ENCODE measurements at regions not wholly inside any gene's neighbourhood (a gene's known extent, or its start where the extent isn't known, plus 50 kb on each side); places are given as distances from the start of the nearest gene placed in this dataset.
"Not testable (repeated sequence)": the region's sequence is repeated elsewhere in the genome, so short reads cannot be mapped to it uniquely, and the experiment has no call there.

- FAIRE-seq; DNase-seq (ENCODE audit: low spot score in 2 of 2): not testable (repeated sequence)
Observed at GRCh38 chr12:127140864-127141484, 1126.0 kb upstream of the TMEM132C start.

- FAIRE-seq: no peak
- no peak for DNase-seq (ENCODE audit: low spot score in 2 of 2)
Observed at GRCh38 chr12:127143020-127143419, 1124.0 kb upstream of the TMEM132C start.

- no peak for FAIRE-seq
- DNase-seq (ENCODE audit: low spot score in 2 of 2): no peak
Observed at GRCh38 chr12:127144770-127145169, 1122.2 kb upstream of the TMEM132C start.

GRCh38 chr12:127145241-127145928 is 1121.6 kb upstream of the TMEM132C start:
- DNase-seq (ENCODE audit: low spot score in 2 of 2) (no peak), FAIRE-seq (no peak)

GRCh38 chr12:127145929-127146789 is 1120.8 kb upstream of the TMEM132C start:
- peak; percentile 62 to 71 for DNase-seq (ENCODE audit: low spot score in 2 of 2)
- no peak for FAIRE-seq

- no peak for FAIRE-seq
Observed at GRCh38 chr12:127146991-127147718, 1119.8 kb upstream of the TMEM132C start.

GRCh38 chr12:127147724-127148123 is 1119.2 kb upstream of the TMEM132C start:
- no peak for DNase-seq (ENCODE audit: low spot score in 2 of 2)

More at GRCh38 chr12:127146991-127147718, 1119.8 kb upstream of the TMEM132C start:
- no peak for DNase-seq (ENCODE audit: low spot score in 2 of 2)

GRCh38 chr12:127148318-127148717 is 1118.7 kb upstream of the TMEM132C start:
- FAIRE-seq (no peak), DNase-seq (ENCODE audit: low spot score in 2 of 2) (no peak)

More at GRCh38 chr12:127147724-127148123, 1119.2 kb upstream of the TMEM132C start:
- FAIRE-seq: no peak

- no peak for FAIRE-seq
- no peak for DNase-seq (ENCODE audit: low spot score in 2 of 2)
Observed at GRCh38 chr12:127149226-127149964, 1117.6 kb upstream of the TMEM132C start.

GRCh38 chr12:127150028-127150427 is 1116.9 kb upstream of the TMEM132C start:
- FAIRE-seq: no peak
- DNase-seq (ENCODE audit: low spot score in 2 of 2): no peak

- no peak for DNase-seq (ENCODE audit: low spot score in 2 of 2)
- FAIRE-seq: no peak
Observed at GRCh38 chr12:127150479-127150878, 1116.5 kb upstream of the TMEM132C start.

- FAIRE-seq (no peak), DNase-seq (ENCODE audit: low spot score in 2 of 2) (no peak)
Observed at GRCh38 chr12:127150956-127151355, 1116.0 kb upstream of the TMEM132C start.

- DNase-seq (ENCODE audit: low spot score in 2 of 2) (no peak), FAIRE-seq (no peak)
Observed at GRCh38 chr12:127153996-127154395, 1113.0 kb upstream of the TMEM132C start.

GRCh38 chr12:127154830-127155229 is 1112.1 kb upstream of the TMEM132C start:
- FAIRE-seq; DNase-seq (ENCODE audit: low spot score in 2 of 2): not testable (repeated sequence)

- not testable (repeated sequence) for FAIRE-seq; DNase-seq (ENCODE audit: low spot score in 2 of 2)
Observed at GRCh38 chr12:127155935-127156619, 1110.9 kb upstream of the TMEM132C start.

- DNase-seq (ENCODE audit: low spot score in 2 of 2); FAIRE-seq: not testable (repeated sequence)
Observed at GRCh38 chr12:127157501-127158366, 1109.2 kb upstream of the TMEM132C start.

GRCh38 chr12:127158385-127159061 is 1108.4 kb upstream of the TMEM132C start:
- DNase-seq (ENCODE audit: low spot score in 2 of 2) (no peak), FAIRE-seq (no peak)

- DNase-seq (ENCODE audit: low spot score in 2 of 2): no peak
- FAIRE-seq: no peak
Observed at GRCh38 chr12:127161466-127161865, 1105.5 kb upstream of the TMEM132C start.

All from frontal cortex (tissue), 3 donors.